ENCODE measurements at regions not wholly inside any gene's neighbourhood (a gene's known extent, or its start where the extent isn't known, plus 50 kb on each side); places are given as distances from the start of the nearest gene placed in this dataset.
A peak's percentile ranks its signal among the peaks of the same experiment; 100 is the strongest.

DNA sequence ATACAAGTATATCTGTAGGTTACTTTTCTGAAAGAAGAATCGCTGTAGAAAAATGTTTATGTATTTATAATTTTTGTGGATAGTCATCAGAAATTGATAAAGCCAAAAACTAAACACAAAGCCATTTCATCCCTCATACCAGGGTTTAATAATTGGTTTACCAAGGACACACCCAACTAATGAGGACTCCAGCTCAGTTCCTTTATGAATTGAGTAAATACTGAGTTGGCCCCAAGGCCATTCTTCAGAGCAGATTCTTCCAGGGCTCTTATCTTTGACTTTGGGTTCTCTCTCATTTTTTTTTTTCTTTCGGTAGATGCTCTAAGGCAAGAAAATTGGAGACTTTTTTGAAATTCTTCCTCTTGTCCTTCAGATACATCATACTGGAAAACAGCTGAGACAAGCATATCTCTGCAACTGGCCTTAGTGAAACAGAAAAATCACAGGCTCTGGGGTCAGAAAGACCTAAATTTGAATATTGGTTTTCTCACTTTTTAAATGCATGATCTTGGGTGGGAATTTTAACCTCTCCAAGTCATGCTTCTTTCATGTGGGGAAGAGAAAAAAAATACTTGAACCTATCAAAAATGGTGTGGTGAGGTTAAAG lies 401.8 kb downstream of the ARHGEF28 start:
- TF ChIP-seq, protein P1, sequence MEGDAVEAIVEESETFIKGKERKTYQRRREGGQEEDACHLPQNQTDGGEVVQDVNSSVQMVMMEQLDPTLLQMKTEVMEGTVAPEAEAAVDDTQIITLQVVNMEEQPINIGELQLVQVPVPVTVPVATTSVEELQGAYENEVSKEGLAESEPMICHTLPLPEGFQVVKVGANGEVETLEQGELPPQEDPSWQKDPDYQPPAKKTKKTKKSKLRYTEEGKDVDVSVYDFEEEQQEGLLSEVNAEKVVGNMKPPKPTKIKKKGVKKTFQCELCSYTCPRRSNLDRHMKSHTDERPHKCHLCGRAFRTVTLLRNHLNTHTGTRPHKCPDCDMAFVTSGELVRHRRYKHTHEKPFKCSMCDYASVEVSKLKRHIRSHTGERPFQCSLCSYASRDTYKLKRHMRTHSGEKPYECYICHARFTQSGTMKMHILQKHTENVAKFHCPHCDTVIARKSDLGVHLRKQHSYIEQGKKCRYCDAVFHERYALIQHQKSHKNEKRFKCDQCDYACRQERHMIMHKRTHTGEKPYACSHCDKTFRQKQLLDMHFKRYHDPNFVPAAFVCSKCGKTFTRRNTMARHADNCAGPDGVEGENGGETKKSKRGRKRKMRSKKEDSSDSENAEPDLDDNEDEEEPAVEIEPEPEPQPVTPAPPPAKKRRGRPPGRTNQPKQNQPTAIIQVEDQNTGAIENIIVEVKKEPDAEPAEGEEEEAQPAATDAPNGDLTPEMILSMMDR (IDR thresholded peaks at IDR 0.05; ENCODE audit: low read length, missing control alignments), result no peak
- no peak overlapping the region for H3K4me3 ChIP-seq (replicated peaks; ENCODE audit: low read depth, low read length)
- no peak for DNase-seq (ENCODE audit: low read depth)

DNA sequence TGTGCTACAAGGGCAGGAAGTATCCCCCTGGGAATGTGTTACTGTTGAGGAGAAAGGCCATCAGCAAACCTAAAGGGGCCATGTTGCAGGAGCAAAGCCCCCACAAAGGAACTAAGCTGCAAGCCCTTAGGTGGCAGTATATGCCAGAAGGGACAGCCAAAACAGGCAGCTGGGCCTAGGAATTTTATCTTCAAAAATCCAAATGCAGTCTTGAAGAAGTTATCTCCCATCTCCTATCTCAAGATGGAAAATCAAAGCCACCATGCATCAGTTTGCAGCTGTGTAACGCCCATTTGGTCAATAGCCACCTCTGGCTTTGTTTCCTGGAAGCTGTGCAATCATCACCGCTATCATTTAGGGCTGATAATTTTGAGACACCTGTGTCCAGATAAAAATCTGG lies 400.3 kb downstream of the ARHGEF28 start:
- TF ChIP-seq, protein P1 (IDR thresholded peaks at IDR 0.05; ENCODE audit: low read length, missing control alignments), result no peak
- H3K4me3 ChIP-seq (replicated peaks; ENCODE audit: low read depth, low read length), result no peak overlapping the region
- no peak for DNase-seq (ENCODE audit: low read depth)

DNA sequence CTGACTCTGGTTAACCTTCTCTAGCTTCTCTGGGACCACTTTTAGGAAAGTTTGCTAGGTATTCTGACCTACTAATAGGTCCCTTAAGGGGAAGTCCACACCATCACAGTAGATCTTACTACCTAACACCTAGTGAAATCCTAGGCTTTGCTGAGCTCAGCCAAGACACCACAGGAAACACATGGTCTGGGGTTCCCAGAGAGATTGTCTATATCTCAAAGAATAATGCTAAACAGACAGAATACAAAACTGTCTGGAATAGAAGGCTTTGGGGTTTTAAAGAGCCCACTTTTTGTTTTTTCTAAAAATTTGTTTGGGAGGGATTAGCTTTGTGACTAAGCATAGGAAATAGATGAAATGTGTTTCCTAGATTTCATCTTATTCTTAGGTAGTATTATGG lies 395.1 kb downstream of the ARHGEF28 start:
- DNase-seq (ENCODE audit: low read depth), result no peak
- TF ChIP-seq, protein P1 (IDR thresholded peaks at IDR 0.05; ENCODE audit: low read length, missing control alignments), result no peak
- H3K4me3 ChIP-seq (replicated peaks; ENCODE audit: low read depth, low read length), result no peak overlapping the region

DNA sequence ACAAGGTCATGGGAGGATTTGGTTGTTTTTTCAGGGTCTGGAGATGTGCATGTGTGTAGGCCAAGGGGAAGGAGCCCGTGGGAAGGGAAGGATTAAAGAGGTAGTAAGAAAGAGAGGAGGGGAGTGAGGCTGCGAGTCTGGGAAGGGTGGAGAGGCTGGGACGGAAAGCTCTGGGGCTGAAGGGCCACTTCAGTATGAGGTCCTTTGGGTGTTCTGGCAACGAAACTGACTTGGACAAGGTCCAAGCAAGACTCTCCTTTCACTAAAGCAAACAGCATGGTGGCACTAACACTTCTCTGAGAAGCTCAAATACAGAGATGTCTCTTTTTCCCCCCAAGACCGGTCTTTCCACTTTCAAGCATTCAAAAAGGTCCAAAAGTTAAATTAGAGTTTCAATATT lies 394.5 kb downstream of the ARHGEF28 start:
- no peak for DNase-seq (ENCODE audit: low read depth)
- no peak overlapping the region for H3K4me3 ChIP-seq (replicated peaks; ENCODE audit: low read depth, low read length)
- TF ChIP-seq, protein P1 (IDR thresholded peaks at IDR 0.05; ENCODE audit: low read length, missing control alignments), result no peak

DNA sequence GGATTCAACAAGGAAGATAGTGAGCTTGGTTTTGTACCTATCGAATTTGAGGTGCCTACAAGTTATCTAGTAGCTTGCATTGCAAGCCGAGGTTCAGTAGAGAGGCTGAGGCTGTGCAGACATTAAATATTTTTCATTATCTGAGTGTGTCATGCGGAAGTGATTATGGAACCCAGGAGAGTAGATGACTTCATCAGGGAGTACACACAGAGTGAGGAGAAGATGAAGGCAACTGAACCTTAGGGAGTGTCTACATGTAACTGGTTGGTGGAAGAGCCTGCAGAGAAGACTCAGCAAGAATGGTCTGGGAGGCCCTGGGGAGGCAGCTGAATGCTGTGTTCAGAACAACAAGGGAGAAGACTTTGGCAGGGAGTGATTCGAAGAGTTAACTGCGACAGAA lies 393.9 kb downstream of the ARHGEF28 start:
- TF ChIP-seq, protein P1 (IDR thresholded peaks at IDR 0.05; ENCODE audit: low read length, missing control alignments), result no peak
- no peak overlapping the region for H3K4me3 ChIP-seq (replicated peaks; ENCODE audit: low read depth, low read length)
- DNase-seq (ENCODE audit: low read depth), result no peak

DNA sequence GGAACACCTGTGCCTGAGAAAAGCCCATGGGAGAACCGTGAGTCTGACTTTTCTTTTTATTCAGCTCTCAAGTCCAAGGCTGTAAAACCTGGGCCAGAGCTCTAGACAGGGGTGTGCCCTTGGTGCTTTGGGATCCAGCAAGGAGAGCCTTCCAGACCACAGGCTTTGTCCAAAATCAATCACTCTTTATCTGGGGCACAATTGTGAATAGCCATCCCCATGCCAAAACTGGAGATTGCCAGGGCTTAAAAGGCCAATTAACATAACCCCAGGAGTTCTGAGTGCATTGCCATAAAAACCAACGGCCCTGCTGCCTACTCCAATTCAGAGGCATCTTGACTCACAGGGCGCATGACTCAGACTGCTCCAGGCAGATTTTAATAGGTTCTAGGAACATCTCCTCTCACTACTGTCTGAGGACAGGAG lies 391.8 kb downstream of the ARHGEF28 start:
- peak; percentile 32 for DNase-seq (ENCODE audit: low read depth)
- no peak overlapping the region for H3K4me3 ChIP-seq (replicated peaks; ENCODE audit: low read depth, low read length)
- TF ChIP-seq, protein P1 (IDR thresholded peaks at IDR 0.05; ENCODE audit: low read length, missing control alignments), result no peak

DNA sequence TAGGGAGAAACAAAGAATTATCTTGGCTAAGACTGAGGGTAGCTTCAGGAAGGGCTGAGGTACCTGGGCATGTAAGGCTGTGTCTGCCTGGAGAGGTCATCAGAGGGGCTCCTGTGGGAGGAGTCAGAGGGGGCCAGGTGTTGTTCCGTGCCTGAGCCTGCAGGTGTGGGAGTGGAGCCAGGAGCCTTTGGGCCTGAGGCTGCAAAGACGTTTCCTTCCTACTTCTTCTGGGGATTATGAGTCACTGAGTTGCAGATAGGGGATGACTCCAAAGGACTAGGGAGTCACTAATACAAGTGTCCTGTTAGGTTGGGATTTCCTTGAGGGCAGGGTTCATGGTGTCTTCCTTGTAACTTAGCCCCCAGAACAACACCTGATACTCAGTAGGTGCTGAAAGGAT lies 391.1 kb downstream of the ARHGEF28 start:
- TF ChIP-seq, protein P1 (IDR thresholded peaks at IDR 0.05; ENCODE audit: low read length, missing control alignments), result no peak
- DNase-seq (ENCODE audit: low read depth), result no peak
- no peak overlapping the region for H3K4me3 ChIP-seq (replicated peaks; ENCODE audit: low read depth, low read length)
